SU-DHL-6 (cell line): ENCODE measurements at regions not wholly inside any gene's neighbourhood (a gene's known extent, or its start where the extent isn't known, plus 50 kb on each side); places are given as distances from the start of the nearest gene placed in this dataset.

ENCODE experiments used
- H2AFZ ChIP-seq: fragments of 200-600 bp; sonication (generic); 2 replicates; pipeline ENCODE4 v1.6.1; 2014; ENCODE audit warnings: low read depth, mild to moderate bottlenecking, moderate library complexity, mixed read lengths, antibody characterized with exemption, low read length; ENCODE audit not compliant: severe bottlenecking
- H3F3A ChIP-seq: fragments of 200-600 bp; shearing (Covaris generic); 2 replicates; pipeline ENCODE4 v1.6.0; 2016; ENCODE audit warnings: antibody characterized with exemption, mild to moderate bottlenecking; ENCODE audit not compliant: insufficient read depth
- H3K27ac ChIP-seq: fragments of 200-600 bp; sonication (generic); 2 replicates; pipeline ENCODE4 v1.5.1; 2016; ENCODE audit warnings: low read depth, mild to moderate bottlenecking, low read length, moderate library complexity, mixed read lengths
- H3K27me3 ChIP-seq: fragments of 200-600 bp; sonication (generic), shearing (Covaris generic); 2 replicates; pipeline ENCODE4 v1.6.0; 2014; ENCODE audit warnings: mild to moderate bottlenecking, low read length
- H3K36me3 ChIP-seq: fragments of 200-600 bp; sonication (generic); 2 replicates; pipeline ENCODE4 v1.6.1; 2014; ENCODE audit warnings: mild to moderate bottlenecking, low read length, mixed read lengths
- H3K4me2 ChIP-seq: fragments of 300-600, 200-600 bp; shearing (Covaris generic), sonication (generic); 2 replicates; pipeline ENCODE4 v1.6.0; 2014; ENCODE audit warnings: low read length, low read depth, mild to moderate bottlenecking; ENCODE audit not compliant: poor library complexity, severe bottlenecking
- H3K4me3 ChIP-seq: fragments of 200-600 bp; sonication (generic); 2 replicates; pipeline ENCODE4 v1.5.1; 2014; ENCODE audit warnings: antibody characterized with exemption, low read length, mild to moderate bottlenecking, mixed read lengths; ENCODE audit not compliant: insufficient read depth, poor library complexity, severe bottlenecking
- H3K79me2 ChIP-seq: fragments of 200-600 bp; sonication (generic); 2 replicates; pipeline ENCODE4 v1.6.1; 2014; ENCODE audit warnings: mild to moderate bottlenecking, low read length, moderate library complexity; ENCODE audit not compliant: insufficient read depth
- H3K9ac ChIP-seq: fragments of 200-600 bp; sonication (generic); 2 replicates; pipeline ENCODE4 v1.7.0; 2014; ENCODE audit warnings: mild to moderate bottlenecking, low read length
- H3K9me2 ChIP-seq: fragments of 200-600 bp; sonication (generic); replicated peaks from 2 replicates; pipeline ENCODE4 v1.6.1; 2014; ENCODE audit warnings: low read length; ENCODE audit not compliant: insufficient read depth
- H3K9me3 ChIP-seq: fragments of 200-600 bp; sonication (generic); 2 replicates; pipeline ENCODE4 v1.6.1; 2014; ENCODE audit warnings: low read length, mixed read lengths; ENCODE audit not compliant: insufficient read depth
- H4K20me1 ChIP-seq: fragments of 200-600 bp; sonication (generic); 2 replicates; pipeline ENCODE4 v1.6.1; 2014; ENCODE audit warnings: low read depth, mild to moderate bottlenecking, antibody characterized with exemption, low read length, moderate library complexity, mixed read lengths
- CTCF ChIP-seq: fragments of 200-600 bp; sonication (generic); IDR thresholded peaks from one replicate; pipeline ENCODE4 v1.5.1; 2017; ENCODE audit warnings: antibody characterized with exemption, mild to moderate bottlenecking, low read length, moderate library complexity; ENCODE audit not compliant: insufficient read depth, poor library complexity, severe bottlenecking
- EZH2phosphoT487 ChIP-seq: fragments of 200-600 bp; sonication (generic), shearing (Covaris generic); conservative IDR thresholded peaks from 2 replicates; pipeline ENCODE4 v1.6.1; 2018; ENCODE audit warnings: mild to moderate bottlenecking, antibody characterized with exemption, low read length, moderate library complexity, mixed read lengths

- no peak overlapping the region for H3K4me2 ChIP-seq
- no peaks in the 10 kb centered on the region for H3K36me3 ChIP-seq
- H2AFZ ChIP-seq, result no peak overlapping the region
- H3K79me2 ChIP-seq, result no peaks in the 10 kb centered on the region
- H3K9me2 ChIP-seq, result no peaks in the 10 kb centered on the region
- H3K27ac ChIP-seq, result no peak overlapping the region
- H3K27me3 ChIP-seq, result no peaks in the 10 kb centered on the region
- no peak overlapping the region for H3K4me3 ChIP-seq
- H4K20me1 ChIP-seq, result no peaks in the 10 kb centered on the region
- H3K9me3 ChIP-seq, result no peaks in the 10 kb centered on the region
- H3F3A ChIP-seq, result no peaks in the 10 kb centered on the region
- no peak overlapping the region for H3K9ac ChIP-seq
- TF ChIP-seq EZH2phosphoT487, result no peak
- no peak for TF ChIP-seq CTCF
Observed at GRCh38 chr11:116274521-116274920, 498.3 kb downstream of the BUD13 start.

DNA sequence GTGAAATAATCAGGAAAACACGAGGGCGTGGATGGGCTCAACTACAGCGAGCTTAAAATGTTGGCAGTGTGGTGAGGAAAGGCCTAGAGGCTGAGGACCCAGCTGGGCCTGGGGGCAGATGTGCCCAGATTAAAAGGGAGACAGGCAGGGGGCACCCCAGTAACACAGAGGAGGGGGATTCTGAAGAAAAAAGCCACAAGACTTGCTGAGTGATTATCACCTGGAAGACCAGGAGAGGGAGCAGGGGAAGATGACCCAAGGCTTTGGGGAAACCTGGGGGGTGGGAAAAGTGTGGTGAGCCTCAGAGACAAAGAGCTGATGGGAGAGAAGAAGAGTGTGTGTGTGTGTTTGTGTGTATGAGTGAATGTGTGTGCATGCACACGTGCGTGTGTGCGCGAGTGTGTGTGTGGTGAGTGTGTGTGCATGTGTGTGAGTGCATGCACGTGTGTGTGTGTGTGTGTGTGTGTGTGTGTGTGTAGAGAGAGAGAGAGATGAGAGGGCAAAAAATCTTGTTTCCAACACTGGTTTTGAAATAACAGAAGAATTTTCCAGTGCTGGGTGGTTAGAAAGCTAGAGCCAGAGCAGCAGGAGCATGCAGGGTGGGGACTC lies 500.5 kb downstream of the BUD13 start:
- Histone ChIP-seq H2AFZ (no peak overlapping the region), H3K27ac (no peak overlapping the region), H3K4me3 (no peak overlapping the region), H3K9me3 (no peaks in the 10 kb centered on the region), H3K36me3 (no peaks in the 10 kb centered on the region), H3K9ac (no peak overlapping the region), H3F3A (no peaks in the 10 kb centered on the region), H3K4me2 (no peak overlapping the region), H4K20me1 (no peaks in the 10 kb centered on the region), H3K27me3 (no peaks in the 10 kb centered on the region), H3K9me2 (no peaks in the 10 kb centered on the region), H3K79me2 (no peaks in the 10 kb centered on the region)
- TF ChIP-seq EZH2phosphoT487, result no peak
- TF ChIP-seq CTCF, result no peak

DNA sequence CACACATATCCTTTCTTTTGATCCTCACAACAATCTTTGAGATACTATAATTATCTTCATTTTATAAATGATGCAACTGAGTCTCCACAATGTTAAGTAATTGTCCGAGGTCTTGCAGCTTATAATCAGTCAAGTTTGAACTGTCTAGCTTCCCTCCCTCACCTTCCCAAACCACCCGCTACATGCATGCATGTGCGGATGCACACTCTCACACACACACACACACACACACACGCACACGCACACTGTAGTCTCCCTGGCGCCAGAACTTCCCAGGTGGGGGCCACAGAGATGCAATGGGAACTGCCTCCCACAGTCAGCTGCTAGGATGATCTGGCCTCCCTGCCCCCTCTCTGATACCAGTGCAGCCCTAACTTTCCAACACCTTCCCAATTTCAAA lies 501.3 kb downstream of the BUD13 start:
- Histone ChIP-seq H3K9me3 (no peaks in the 10 kb centered on the region), H3K4me2 (no peak overlapping the region), H4K20me1 (no peaks in the 10 kb centered on the region), H2AFZ (no peak overlapping the region), H3K9ac (no peak overlapping the region), H3K4me3 (no peak overlapping the region), H3K27ac (no peak overlapping the region), H3K27me3 (no peaks in the 10 kb centered on the region), H3K79me2 (no peaks in the 10 kb centered on the region), H3K36me3 (no peaks in the 10 kb centered on the region), H3K9me2 (no peaks in the 10 kb centered on the region), H3F3A (no peaks in the 10 kb centered on the region)
- TF ChIP-seq CTCF (no peak), EZH2phosphoT487 (no peak)
